H9 (cell line): ENCODE measurements at regions not wholly inside any gene's neighbourhood (a gene's known extent, or its start where the extent isn't known, plus 50 kb on each side); places are given as distances from the start of the nearest gene placed in this dataset.

Experiments used
- DNase-seq: peaks from one replicate; pipeline ENCODE4 v3.0.0-alpha.2; 2017
- H2AFZ ChIP-seq: one replicate; pipeline ENCODE4 v1.6.1; 2013; ENCODE audit warnings: mild to moderate bottlenecking, low read length, control low read depth, moderate library complexity
- H2AK5ac ChIP-seq: 2 replicates; pipeline ENCODE4 v1.6.1; 2013; ENCODE audit warnings: low read length, control low read depth, mixed read lengths; ENCODE audit not compliant: insufficient read length
- H2BK120ac ChIP-seq: one replicate; pipeline ENCODE4 v1.6.1; 2013; ENCODE audit warnings: low read depth, mild to moderate bottlenecking, low read length, control low read depth, inconsistent platforms; ENCODE audit not compliant: poor library complexity, severe bottlenecking
- H2BK12ac ChIP-seq: 2 replicates; pipeline ENCODE4 v1.6.1; 2013; ENCODE audit warnings: low read length, control low read depth, mixed read lengths, low read depth; ENCODE audit not compliant: insufficient read length
- H2BK15ac ChIP-seq: 2 replicates; pipeline ENCODE4 v1.6.1; 2013; ENCODE audit warnings: low read depth, low read length, control low read depth
- H2BK20ac ChIP-seq: one replicate; pipeline ENCODE4 v1.6.1; 2013; ENCODE audit warnings: low read depth, mild to moderate bottlenecking, low read length, control low read depth, inconsistent platforms; ENCODE audit not compliant: poor library complexity, severe bottlenecking
- H2BK5ac ChIP-seq: 2 replicates; pipeline ENCODE4 v1.6.1; 2013; ENCODE audit warnings: low read length, control low read depth, mixed read lengths; ENCODE audit not compliant: insufficient read length
- H3K14ac ChIP-seq: 2 replicates; pipeline ENCODE4 v1.6.1; 2013; ENCODE audit warnings: low read length, control low read depth; ENCODE audit not compliant: insufficient read depth
- H3K18ac ChIP-seq: 2 replicates; pipeline ENCODE4 v1.6.1; 2013; ENCODE audit warnings: low read depth, mild to moderate bottlenecking, mixed read lengths, low read length, control low read depth; ENCODE audit not compliant: insufficient read length
- H3K23ac ChIP-seq: 2 replicates; pipeline ENCODE4 v1.6.1; 2013; ENCODE audit warnings: low read length, control low read depth, mixed read lengths, low read depth; ENCODE audit not compliant: insufficient read length
- H3K23me2 ChIP-seq: 2 replicates; pipeline ENCODE4 v1.6.1; 2013; ENCODE audit warnings: low read depth, mild to moderate bottlenecking, mixed read lengths, low read length, control low read depth; ENCODE audit not compliant: insufficient read length, poor library complexity, severe bottlenecking
- H3K27ac ChIP-seq: 2 replicates; pipeline ENCODE4 v1.5.1; 2013; ENCODE audit warnings: low read length, control low read depth, mixed read lengths, low read depth; ENCODE audit not compliant: insufficient read length
- H3K27me3 ChIP-seq: 2 replicates; pipeline ENCODE4 v1.6.1; 2013; ENCODE audit warnings: low read length, control low read depth, inconsistent platforms; ENCODE audit not compliant: insufficient read depth
- H3K4ac ChIP-seq: 2 replicates; pipeline ENCODE4 v1.6.1; 2013; ENCODE audit warnings: low read depth, mild to moderate bottlenecking, control low read depth, inconsistent platforms, low read length, moderate library complexity
- H3K4me1 ChIP-seq: 2 replicates; pipeline ENCODE4 v1.6.1; 2013; ENCODE audit warnings: low read length, control low read depth, inconsistent platforms; ENCODE audit not compliant: insufficient read depth
- H3K4me2 ChIP-seq: 2 replicates; pipeline ENCODE4 v1.6.1; 2013; ENCODE audit warnings: low read length, control low read depth, mixed read lengths; ENCODE audit not compliant: insufficient read length, insufficient read depth
- H3K56ac ChIP-seq: 2 replicates; pipeline ENCODE4 v1.6.1; 2013; ENCODE audit warnings: low read depth, mild to moderate bottlenecking, mixed read lengths, low read length, control low read depth; ENCODE audit not compliant: insufficient read length
- H3K79me1 ChIP-seq: 2 replicates; pipeline ENCODE4 v1.6.1; 2013; ENCODE audit warnings: low read depth, mild to moderate bottlenecking, moderate library complexity, low read length, control low read depth, inconsistent platforms; ENCODE audit not compliant: insufficient read depth, poor library complexity, severe bottlenecking
- H3K79me2 ChIP-seq: 2 replicates; pipeline ENCODE4 v1.6.1; 2013; ENCODE audit warnings: low read length, control low read depth, inconsistent platforms; ENCODE audit not compliant: insufficient read depth
- H3K9ac ChIP-seq: 2 replicates; pipeline ENCODE4 v1.6.1; 2013; ENCODE audit warnings: low read length, control low read depth, mixed read lengths; ENCODE audit not compliant: insufficient read length; ENCODE audit errors: extremely low read depth
- H3K9me3 ChIP-seq: one replicate; pipeline ENCODE4 v1.6.1; 2013; ENCODE audit warnings: low read depth, low read length, inconsistent platforms; ENCODE audit not compliant: control insufficient read depth
- H3T11ph ChIP-seq: one replicate; pipeline ENCODE4 v1.6.1; 2013; ENCODE audit warnings: mild to moderate bottlenecking, low read length, control low read depth, inconsistent platforms
- H4K20me1 ChIP-seq: one replicate; pipeline ENCODE4 v1.6.1; 2013; ENCODE audit not compliant: control insufficient read depth, insufficient read length, insufficient read depth
- H4K5ac ChIP-seq: 2 replicates; pipeline ENCODE4 v1.6.1; 2013; ENCODE audit warnings: low read depth, mild to moderate bottlenecking, mixed read lengths, low read length, control low read depth; ENCODE audit not compliant: insufficient read length
- H4K8ac ChIP-seq: replicated peaks from 2 replicates; pipeline ENCODE4 v1.6.1; 2013; ENCODE audit warnings: low read length, control low read depth, mixed read lengths, low read depth; ENCODE audit not compliant: insufficient read length
- H4K91ac ChIP-seq: 2 replicates; pipeline ENCODE4 v1.6.1; 2013; ENCODE audit warnings: low read depth, mild to moderate bottlenecking, moderate library complexity, mixed read lengths, low read length, control low read depth; ENCODE audit not compliant: insufficient read length
- H3K27ac Mint-ChIP-seq, 3 experiments: 2 replicates in 2 of 3; 3 replicates in 1 of 3; pipeline ENCODE4 v1.8.0; 2020 to 2021; ENCODE audit warnings: mixed read lengths in 3 of 3, mild to moderate bottlenecking in 1 of 3, moderate library complexity in 1 of 3
- H3K27me3 Mint-ChIP-seq: 2 replicates; pipeline ENCODE4 v1.8.0; 2021; ENCODE audit warnings: low read depth, mild to moderate bottlenecking, moderate library complexity, mixed read lengths
- H3K36me3 Mint-ChIP-seq, 3 experiments: 2 replicates in 2 of 3; 3 replicates in 1 of 3; pipeline ENCODE4 v1.8.0; 2020 to 2021; ENCODE audit warnings: low read depth in 3 of 3, mixed read lengths in 3 of 3; ENCODE audit not compliant: insufficient read depth in 1 of 3
- H3K4me1 Mint-ChIP-seq, 2 experiments: 2 replicates each; pipeline ENCODE4 v1.8.0; 2020; ENCODE audit warnings: mixed read lengths in 2 of 2
- H3K4me3 Mint-ChIP-seq, 2 experiments: 2 replicates in 1 of 2; 3 replicates in 1 of 2; pipeline ENCODE4 v1.8.0; 2020 to 2021; ENCODE audit warnings: mild to moderate bottlenecking in 2 of 2, mixed read lengths in 2 of 2, moderate library complexity in 1 of 2
- H3K9me3 Mint-ChIP-seq, 2 experiments: 2 replicates in 1 of 2; 3 replicates in 1 of 2; pipeline ENCODE4 v1.8.0; 2020; ENCODE audit warnings: mild to moderate bottlenecking in 2 of 2, mixed read lengths in 2 of 2, moderate library complexity in 1 of 2
- WGBS: extraction: QIAGEN DNeasy Blood & Tissue Kit; methylation state at CpG from one replicate; pipeline ENCODE4 v1.1.7; 2013; ENCODE audit warnings: missing lambda C conversion rate, low lambda C conversion rate, mixed read lengths; ENCODE audit not compliant: insufficient read length; ENCODE audit errors: extremely low coverage; 5-methylcytosine and 5-hydroxymethylcytosine counted together
- TF ChIP-seq, protein P1 (sequence below): fragments of 200-600 bp; sonication (generic); conservative IDR thresholded peaks from 3 replicates; pipeline ENCODE4 v1.8.0; 2021; ENCODE audit warnings: antibody characterized with exemption, mild to moderate bottlenecking

- H3T11ph ChIP-seq: no peak overlapping the region
- no peak overlapping the region for H2AFZ ChIP-seq
- H3K36me3 Mint-ChIP-seq: no peaks in the 10 kb centered on the region; a peak in 4 of 7 replicates
- TF ChIP-seq, protein P1, sequence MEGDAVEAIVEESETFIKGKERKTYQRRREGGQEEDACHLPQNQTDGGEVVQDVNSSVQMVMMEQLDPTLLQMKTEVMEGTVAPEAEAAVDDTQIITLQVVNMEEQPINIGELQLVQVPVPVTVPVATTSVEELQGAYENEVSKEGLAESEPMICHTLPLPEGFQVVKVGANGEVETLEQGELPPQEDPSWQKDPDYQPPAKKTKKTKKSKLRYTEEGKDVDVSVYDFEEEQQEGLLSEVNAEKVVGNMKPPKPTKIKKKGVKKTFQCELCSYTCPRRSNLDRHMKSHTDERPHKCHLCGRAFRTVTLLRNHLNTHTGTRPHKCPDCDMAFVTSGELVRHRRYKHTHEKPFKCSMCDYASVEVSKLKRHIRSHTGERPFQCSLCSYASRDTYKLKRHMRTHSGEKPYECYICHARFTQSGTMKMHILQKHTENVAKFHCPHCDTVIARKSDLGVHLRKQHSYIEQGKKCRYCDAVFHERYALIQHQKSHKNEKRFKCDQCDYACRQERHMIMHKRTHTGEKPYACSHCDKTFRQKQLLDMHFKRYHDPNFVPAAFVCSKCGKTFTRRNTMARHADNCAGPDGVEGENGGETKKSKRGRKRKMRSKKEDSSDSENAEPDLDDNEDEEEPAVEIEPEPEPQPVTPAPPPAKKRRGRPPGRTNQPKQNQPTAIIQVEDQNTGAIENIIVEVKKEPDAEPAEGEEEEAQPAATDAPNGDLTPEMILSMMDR: no peak
- no peaks in the 10 kb centered on the region for H3K79me2 ChIP-seq
- no peak overlapping the region for H3K56ac ChIP-seq
- H4K5ac ChIP-seq: no peak overlapping the region
- no peak overlapping the region for H2AK5ac ChIP-seq
- H2BK5ac ChIP-seq: no peak overlapping the region
- no peak overlapping the region for H3K23ac ChIP-seq
- H3K4me2 ChIP-seq: no peak overlapping the region
- H4K20me1 ChIP-seq: peaks cover 3% of the 10 kb centered on the region
- H3K9me3 Mint-ChIP-seq: no peaks in the 10 kb centered on the region
- H3K9me3 ChIP-seq: no peaks in the 10 kb centered on the region
- no peak overlapping the region for H4K8ac ChIP-seq
- no peak overlapping the region for H3K4me3 Mint-ChIP-seq
- H3K27ac ChIP-seq: no peak overlapping the region
- H3K4me1 Mint-ChIP-seq: peaks cover 32 to 33% of the 10 kb centered on the region in 2 experiments
- no peak overlapping the region for H3K9ac ChIP-seq
- no peak overlapping the region for H3K18ac ChIP-seq
- no peaks in the 10 kb centered on the region for H3K23me2 ChIP-seq
- DNase-seq: no peak
- H2BK15ac ChIP-seq: no peak overlapping the region
- H2BK20ac ChIP-seq: no peak overlapping the region
- H3K14ac ChIP-seq: no peak overlapping the region
- H3K27ac Mint-ChIP-seq: no peak overlapping the region; a peak in 1 of 7 replicates
- H3K4me1 ChIP-seq: peaks cover 4% of the 10 kb centered on the region; the same call in 1 of the 2 replicates
- no peaks in the 10 kb centered on the region for H3K27me3 Mint-ChIP-seq
- no peak overlapping the region for H2BK120ac ChIP-seq
- H3K79me1 ChIP-seq: no peaks in the 10 kb centered on the region
- no CpG with 5 or more reads among the region's 4 CpGs for WGBS
- no peak overlapping the region for H3K4ac ChIP-seq
- no peak overlapping the region for H4K91ac ChIP-seq
- no peak overlapping the region for H2BK12ac ChIP-seq
- no peaks in the 10 kb centered on the region for H3K27me3 ChIP-seq
Measured at GRCh38 chr2:74036450-74037195, 51.9 kb downstream of the TET3 start.
